Adrenal gland (tissue), 5 donors: ENCODE measurements at regions not wholly inside any gene's neighbourhood (a gene's known extent, or its start where the extent isn't known, plus 50 kb on each side); places are given as distances from the start of the nearest gene placed in this dataset.

Source experiments
- CTCF ChIP-seq, 6 experiments: fragments of 450-650 bp in 4 of 6; fragments of 200-600 bp in 2 of 6; sonication (generic) in 1 of 6; IDR thresholded peaks; 1 replicate in 5 of 6; 2 replicates in 1 of 6; pipeline versions ENCODE4 v1.5.1 to v1.8.0; 2016 to 2021; ENCODE audit warnings: antibody characterized with exemption in 6 of 6, mild to moderate bottlenecking in 2 of 6, moderate library complexity in 1 of 6
- POLR2A ChIP-seq, 2 donors: fragments of 450-650 bp; IDR thresholded peaks; one replicate each; pipeline ENCODE4 v1.6.1; 2017; ENCODE audit warnings: antibody characterized with exemption in 2 of 2, mild to moderate bottlenecking in 2 of 2, moderate library complexity in 1 of 2
- donor health status: DM: no; HTN: no; CAD: no.

DNA sequence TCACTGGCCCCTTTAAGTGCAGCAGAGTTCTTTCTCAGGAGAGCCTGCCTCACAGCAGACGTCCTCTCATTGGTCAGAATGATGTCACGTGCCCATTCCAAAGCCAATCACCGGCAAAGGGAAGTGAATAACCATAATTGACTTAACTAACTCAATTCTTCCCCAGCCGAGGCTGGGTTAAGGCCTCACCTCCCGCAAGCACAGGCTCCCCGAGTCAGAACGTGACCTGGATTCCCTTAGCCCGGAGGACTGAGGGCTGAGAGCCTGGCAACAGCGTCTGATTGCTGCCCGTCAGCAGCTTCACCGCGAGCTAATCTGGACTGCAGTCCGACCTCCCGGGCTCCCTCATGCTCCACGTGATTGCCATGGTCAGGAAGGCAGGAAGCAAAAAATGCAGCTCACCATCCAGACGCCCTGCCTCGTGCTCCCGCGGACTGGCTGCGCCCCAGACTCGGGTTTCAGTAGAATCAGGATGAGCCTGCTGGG lies 92.1 kb upstream of the FZD10 start:
- no peak for TF ChIP-seq CTCF (IDR thresholded peaks at IDR 0.05)
- TF ChIP-seq POLR2A (IDR thresholded peaks at IDR 0.05): no peak
